Astrocyte of the cerebellum (primary cell): ENCODE measurements at regions not wholly inside any gene's neighbourhood (a gene's known extent, or its start where the extent isn't known, plus 50 kb on each side); places are given as distances from the start of the nearest gene placed in this dataset.

Experiments used
- DNase-seq: peaks from one replicate; pipeline ENCODE4 v3.0.0-alpha.2; 2011; ENCODE audit warnings: low read depth
- H3K4me3 ChIP-seq: 2 replicates; pipeline ENCODE4 v1.5.1; 2011; ENCODE audit warnings: mild to moderate bottlenecking, low read depth, low read length, moderate library complexity
- CTCF ChIP-seq: IDR thresholded peaks from 2 replicates; pipeline ENCODE4 v1.5.1; 2012; ENCODE audit warnings: low read length, low read depth, moderate library complexity, mild to moderate bottlenecking; ENCODE audit errors: missing control alignments
- in situ Hi-C: cut with HindIII; loops from 2 replicates; pipeline ENCODE4 v1.10.0; 2017; ENCODE audit warnings: low sequenced_read_pairs

DNA sequence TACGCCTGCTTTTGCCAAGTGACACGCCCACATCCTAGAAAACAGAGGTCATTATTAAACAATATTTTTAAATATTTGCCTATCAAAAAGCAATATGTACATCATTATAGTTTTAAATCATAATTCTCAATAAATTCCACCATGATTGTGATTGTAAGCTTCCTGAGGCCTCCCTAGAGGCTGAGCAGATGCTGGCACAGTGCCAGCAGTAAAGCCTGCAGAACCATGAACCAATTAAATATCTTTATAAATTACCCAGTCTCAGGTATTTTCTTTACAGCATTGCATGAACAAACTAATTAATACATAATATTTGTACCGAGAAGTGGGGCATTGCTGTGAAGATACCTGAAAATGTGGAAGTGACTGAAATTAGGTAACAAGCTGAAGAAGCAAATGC, 174.7 kb upstream of the TMEM196 start:
- H3K4me3 ChIP-seq, result no peak overlapping the region
- no peak for DNase-seq
- in situ Hi-C loops, result no loop called here
- TF ChIP-seq CTCF, result no peak

DNA sequence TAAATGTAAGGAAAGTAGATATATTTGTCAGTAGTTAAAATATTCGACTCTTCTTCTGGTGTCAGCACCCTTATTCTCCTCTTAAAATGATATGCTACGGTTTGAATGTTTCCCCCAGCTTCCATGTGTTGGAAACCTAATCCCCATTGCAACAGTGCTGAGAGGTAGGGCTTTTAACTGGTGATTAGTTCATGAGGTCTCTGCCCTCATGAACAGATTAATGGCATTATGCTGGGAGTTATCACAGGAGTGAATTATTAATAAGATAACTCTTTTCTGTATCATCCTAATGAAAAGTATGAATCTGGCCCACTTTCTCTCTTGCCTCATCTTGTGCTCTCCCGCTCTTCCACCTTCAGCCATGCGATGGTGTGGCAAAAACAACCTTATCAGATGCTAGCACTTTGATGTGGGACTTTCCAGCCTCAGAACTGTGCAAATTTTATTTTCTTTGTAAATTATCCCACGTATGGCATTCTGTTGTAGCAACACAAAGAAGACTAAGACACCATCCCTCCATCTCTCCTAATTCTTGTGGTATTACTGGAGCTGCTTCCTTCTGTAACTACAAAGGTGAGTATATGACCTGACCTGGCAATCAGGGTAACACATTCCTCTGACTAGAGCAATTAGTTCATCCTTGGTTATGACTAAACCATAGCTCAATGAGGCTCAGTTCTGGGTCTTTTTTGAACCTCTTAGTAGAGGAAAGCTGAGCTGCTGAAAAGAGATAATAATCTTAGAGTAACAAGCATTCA, 171.1 kb upstream of the TMEM196 start:
- in situ Hi-C loops, result no loop called here
- H3K4me3 ChIP-seq, result no peak overlapping the region
- TF ChIP-seq CTCF, result no peak
- no peak for DNase-seq

- DNase-seq, result no peak
- H3K4me3 ChIP-seq, result no peak overlapping the region
- TF ChIP-seq CTCF, result no peak
- in situ Hi-C loops, result no loop called here
Observed at GRCh38 chr7:19939746-19940145, 166.3 kb upstream of the TMEM196 start.

- no peak overlapping the region for H3K4me3 ChIP-seq
- in situ Hi-C loops, result no loop called here
- no peak for TF ChIP-seq CTCF
- no peak for DNase-seq
Observed at GRCh38 chr7:19932549-19933249, 159.3 kb upstream of the TMEM196 start.

- no peak for DNase-seq
- in situ Hi-C loops, result no loop called here
- no peak for TF ChIP-seq CTCF
- H3K4me3 ChIP-seq, result no peak overlapping the region
Observed at GRCh38 chr7:19930851-19931250, 157.4 kb upstream of the TMEM196 start.

DNA sequence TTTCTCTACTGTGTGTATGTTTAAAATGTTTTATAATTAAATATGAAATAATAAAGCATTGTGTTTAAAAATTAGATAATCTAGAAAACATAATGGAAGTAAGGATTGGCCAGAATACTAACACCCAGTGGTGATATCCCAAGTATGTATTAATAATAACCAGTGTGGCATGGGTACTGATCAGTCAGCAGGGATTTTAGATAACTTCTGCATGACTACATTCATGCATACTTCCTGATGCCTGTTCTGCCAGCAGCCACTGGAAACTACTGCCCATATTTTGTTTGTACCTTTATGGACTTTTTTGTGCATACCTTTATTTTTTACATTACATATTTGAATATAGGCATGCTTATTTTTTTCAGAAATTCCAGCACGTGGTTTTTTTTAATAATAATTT, 156.6 kb upstream of the TMEM196 start:
- in situ Hi-C loops, result no loop called here
- DNase-seq, result no peak
- no peak for TF ChIP-seq CTCF
- H3K4me3 ChIP-seq, result no peak overlapping the region
